Calu3 (cell line): ENCODE measurements at regions not wholly inside any gene's neighbourhood (a gene's known extent, or its start where the extent isn't known, plus 50 kb on each side); places are given as distances from the start of the nearest gene placed in this dataset.

Experiments used
- BruUV-seq: library from RNA; stranded (reverse); fragments of 400-500 nt; replicated peaks from 2 replicates; lab custom pipeline; 2021; lab: Mats Ljungman, UMichigan
- CTCF ChIA-PET: fragments of 300-600 bp; sonication (Branson Sonifier 250); formaldehyde crosslinking; loops from one replicate; lab custom pipeline; 2022; ENCODE audit warnings: antibody characterized with exemption; lab: Charles Lee
- DNase-seq: peaks from one replicate; pipeline ENCODE4 v3.0.0; 2022
- H3K27ac Mint-ChIP-seq: one replicate; pipeline ENCODE4 v1.8.0; 2022; ENCODE audit warnings: mixed read lengths; ENCODE audit not compliant: unreplicated experiment
- H3K27me3 Mint-ChIP-seq: one replicate; pipeline ENCODE4 v1.8.0; 2022; ENCODE audit warnings: mixed read lengths; ENCODE audit not compliant: unreplicated experiment
- H3K36me3 Mint-ChIP-seq: one replicate; pipeline ENCODE4 v1.8.0; 2022; ENCODE audit warnings: mild to moderate bottlenecking, moderate library complexity, mixed read lengths; ENCODE audit not compliant: insufficient read depth, unreplicated experiment
- H3K4me1 Mint-ChIP-seq: one replicate; pipeline ENCODE4 v1.8.0; 2022; ENCODE audit warnings: mild to moderate bottlenecking, low read depth, mixed read lengths; ENCODE audit not compliant: unreplicated experiment
- H3K4me3 Mint-ChIP-seq: one replicate; pipeline ENCODE4 v1.8.0; 2022; ENCODE audit warnings: mild to moderate bottlenecking, low read depth, moderate library complexity, mixed read lengths; ENCODE audit not compliant: unreplicated experiment
- H3K9me3 Mint-ChIP-seq: one replicate; pipeline ENCODE4 v1.8.0; 2022; ENCODE audit warnings: low read depth, mixed read lengths; ENCODE audit not compliant: unreplicated experiment
- CTCF ChIP-seq: fragments of 200-600 bp; IDR thresholded peaks from one replicate; pipeline ENCODE4 v1.8.0; 2022; ENCODE audit warnings: antibody characterized with exemption; ENCODE audit not compliant: unreplicated experiment
- intact Hi-C: fragments of 100-400 bp; cut with micrococcal nuclease; formaldehyde crosslinking; loops from one replicate; pipeline ENCODE4 v1.10.0; 2022; ENCODE audit not compliant: unreplicated experiment

- intact Hi-C loops, result loop anchor here (10.0 kb wide), 1 partner anchor 62 kb away; no protein-coding TSS in a partner anchor
- BruUV-seq, result no TSS peak
- no peak for TF ChIP-seq CTCF
- no peak for DNase-seq
- Mint-ChIP-seq H3K36me3 (peaks cover 9% of the 10 kb centered on the region), H3K27me3 (peaks cover 47% of the 10 kb centered on the region), H3K9me3 (no peaks in the 10 kb centered on the region), H3K27ac (no peak overlapping the region), H3K4me1 (peaks cover 19% of the 10 kb centered on the region), H3K4me3 (peak overlapping the region; percentile 60)
- CTCF ChIA-PET, result no interaction called here
Observed at GRCh38 chr6:28816339-28816908, 107.4 kb downstream of the TRIM27 start.

- no TSS peak for BruUV-seq
- Mint-ChIP-seq H3K9me3 (no peaks in the 10 kb centered on the region), H3K36me3 (peaks cover 9% of the 10 kb centered on the region), H3K27me3 (peaks cover 40% of the 10 kb centered on the region), H3K27ac (peak overlapping the region; percentile 50), H3K4me3 (peak overlapping the region; percentile 60), H3K4me1 (peaks cover 19% of the 10 kb centered on the region)
- intact Hi-C loops, result loop anchor here (10.0 kb wide), 1 partner anchor 62 kb away; no protein-coding TSS in a partner anchor
- DNase-seq, result peak; percentile 70
- CTCF ChIA-PET, result interaction anchor here (0.5 to 1.2 kb wide), 3 partner anchors 15 to 394 kb away, joined by 3 to 7 read pairs (median 4); no protein-coding TSS in a partner anchor
- TF ChIP-seq CTCF, result no peak
Observed at GRCh38 chr6:28816909-28817807, 106.6 kb downstream of the TRIM27 start.

GRCh38 chr6:28817808-28818145 is 106.0 kb downstream of the TRIM27 start:
- Mint-ChIP-seq H3K9me3 (no peaks in the 10 kb centered on the region), H3K4me1 (peaks cover 19% of the 10 kb centered on the region), H3K27ac (no peak overlapping the region), H3K36me3 (peaks cover 9% of the 10 kb centered on the region), H3K27me3 (peaks cover 34% of the 10 kb centered on the region), H3K4me3 (peak overlapping the region; percentile 60)
- intact Hi-C loops, result loop anchor here (10.0 kb wide), 1 partner anchor 63 kb away; no protein-coding TSS in a partner anchor
- no peak for TF ChIP-seq CTCF
- BruUV-seq, result no TSS peak
- CTCF ChIA-PET, result interaction anchor here (0.5 to 1.2 kb wide), 3 partner anchors 15 to 395 kb away, joined by 3 to 7 read pairs (median 4); no protein-coding TSS in a partner anchor
- no peak for DNase-seq

GRCh38 chr6:28824793-28825731 is 98.7 kb downstream of the TRIM27 start:
- no peaks in the 10 kb centered on the region for H3K4me1 Mint-ChIP-seq
- intact Hi-C loops, result no loop called here
- CTCF ChIA-PET, result no interaction called here
- H3K27me3 Mint-ChIP-seq, result peaks cover 36% of the 10 kb centered on the region
- no peaks in the 10 kb centered on the region for H3K36me3 Mint-ChIP-seq
- H3K9me3 Mint-ChIP-seq, result no peaks in the 10 kb centered on the region
- TF ChIP-seq CTCF, result no peak
- DNase-seq, result no peak
- no peak overlapping the region for H3K27ac Mint-ChIP-seq
- no peak overlapping the region for H3K4me3 Mint-ChIP-seq
- no TSS peak for BruUV-seq
